ENCODE measurements at regions not wholly inside any gene's neighbourhood (a gene's known extent, or its start where the extent isn't known, plus 50 kb on each side); places are given as distances from the start of the nearest gene placed in this dataset.

DNA sequence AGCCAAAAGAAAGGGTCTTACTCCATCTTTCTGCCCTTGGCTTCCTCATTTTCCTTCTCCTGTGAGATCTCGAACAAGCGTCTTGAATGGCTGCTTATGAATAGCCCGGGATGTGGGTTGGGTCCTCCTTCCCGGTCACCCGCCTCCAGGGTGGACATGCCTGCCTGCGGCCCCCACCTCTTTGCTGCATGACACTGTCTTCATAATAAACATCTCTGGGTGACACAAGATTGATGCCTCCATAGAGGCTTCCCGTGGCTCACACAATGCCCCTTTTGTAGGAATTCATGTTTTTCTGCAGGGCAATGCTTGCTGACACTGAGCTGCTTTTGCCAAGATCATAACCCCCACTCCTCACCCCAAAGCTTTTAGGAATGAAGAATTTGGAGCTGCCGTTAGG is 125.9 kb downstream of the ZNF664 start:
- Mint-ChIP-seq H3K9me3 (no peaks in the 10 kb centered on the region), H3K4me1 (no peaks in the 10 kb centered on the region), H3K36me3 (no peaks in the 10 kb centered on the region), H3K27ac (no peak overlapping the region), H3K27me3 (peaks cover 9 to 17% of the 10 kb centered on the region in 2 donors), H3K4me3 (no peak overlapping the region)
- DNase-seq = no peak
- no peak overlapping the region for H3K27ac ChIP-seq (ENCODE audit: low read length)
- H3K36me3 ChIP-seq (ENCODE audit: control insufficient read depth in 2 of 2, extremely low read depth in 1 of 2, insufficient read depth in 1 of 2, low read length in 1 of 2) = no peaks in the 10 kb centered on the region
- ATAC-seq (replicated peaks in 1 of 4) = no peak
- ChIA-PET POLR2A (no interaction called here), CTCF (no interaction called here)
- 76% methylated on average over 5 of the region's 8 CpGs for WGBS (ENCODE audit: insufficient coverage)
- H3K4me1 ChIP-seq (ENCODE audit: control insufficient read depth in 1 of 2, extremely low read depth in 1 of 2, insufficient read depth in 2 of 2, low read length in 2 of 2) = no peaks in the 10 kb centered on the region
- no peak overlapping the region for H3K4me3 ChIP-seq (ENCODE audit: control insufficient read depth in 1 of 2, extremely low read depth in 1 of 2, low read length in 1 of 2)
- H3K27me3 ChIP-seq (replicated peaks in 1 of 2; ENCODE audit: control insufficient read depth in 2 of 2, extremely low read depth in 1 of 2, insufficient read depth in 2 of 2, low read length in 1 of 2) = peaks cover 0 to 19% of the 10 kb centered on the region in 2 experiments
- H3K9me3 ChIP-seq = no peaks in the 10 kb centered on the region

DNA sequence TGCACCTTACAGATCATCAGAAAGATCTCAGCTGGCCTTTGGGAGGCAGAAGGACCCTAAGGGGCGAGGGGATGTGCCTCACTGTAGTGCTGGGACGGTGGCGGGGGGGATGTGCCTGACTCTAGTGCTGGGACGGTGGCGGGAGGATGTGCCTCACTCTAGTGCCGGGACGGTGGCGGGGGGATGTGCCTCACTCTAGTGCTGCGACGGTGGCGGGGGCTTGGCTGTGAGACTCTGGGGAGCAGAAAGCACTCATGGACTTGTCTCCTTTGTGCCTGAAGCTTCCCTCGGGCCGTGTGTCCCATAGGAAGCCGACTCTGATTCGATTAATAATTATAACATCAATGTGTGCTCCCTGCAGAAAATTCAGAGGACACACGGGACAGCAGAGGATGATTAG is 126.6 kb downstream of the ZNF664 start:
- Mint-ChIP-seq H3K27ac (no peak overlapping the region), H3K27me3 (peaks cover 9 to 17% of the 10 kb centered on the region in 2 donors), H3K4me1 (no peaks in the 10 kb centered on the region), H3K9me3 (no peaks in the 10 kb centered on the region), H3K4me3 (no peak overlapping the region), H3K36me3 (no peaks in the 10 kb centered on the region)
- Histone ChIP-seq H3K36me3 (ENCODE audit: control insufficient read depth in 2 of 2, extremely low read depth in 1 of 2, insufficient read depth in 1 of 2, low read length in 1 of 2) (no peaks in the 10 kb centered on the region), H3K27me3 (replicated peaks in 1 of 2; ENCODE audit: control insufficient read depth in 2 of 2, extremely low read depth in 1 of 2, insufficient read depth in 2 of 2, low read length in 1 of 2) (peaks cover 0 to 19% of the 10 kb centered on the region in 2 experiments), H3K27ac (ENCODE audit: low read length) (no peak overlapping the region), H3K4me3 (ENCODE audit: control insufficient read depth in 1 of 2, extremely low read depth in 1 of 2, low read length in 1 of 2) (no peak overlapping the region), H3K4me1 (ENCODE audit: control insufficient read depth in 1 of 2, extremely low read depth in 1 of 2, insufficient read depth in 2 of 2, low read length in 2 of 2) (no peaks in the 10 kb centered on the region), H3K9me3 (no peaks in the 10 kb centered on the region)
- DNase-seq (no peak), ATAC-seq (replicated peaks in 1 of 4) (no peak)
- CTCF ChIA-PET = no interaction called here
- WGBS (ENCODE audit: insufficient coverage) = 93% methylated on average over 13 of the region's 16 CpGs
- POLR2A ChIA-PET = no interaction called here

DNA sequence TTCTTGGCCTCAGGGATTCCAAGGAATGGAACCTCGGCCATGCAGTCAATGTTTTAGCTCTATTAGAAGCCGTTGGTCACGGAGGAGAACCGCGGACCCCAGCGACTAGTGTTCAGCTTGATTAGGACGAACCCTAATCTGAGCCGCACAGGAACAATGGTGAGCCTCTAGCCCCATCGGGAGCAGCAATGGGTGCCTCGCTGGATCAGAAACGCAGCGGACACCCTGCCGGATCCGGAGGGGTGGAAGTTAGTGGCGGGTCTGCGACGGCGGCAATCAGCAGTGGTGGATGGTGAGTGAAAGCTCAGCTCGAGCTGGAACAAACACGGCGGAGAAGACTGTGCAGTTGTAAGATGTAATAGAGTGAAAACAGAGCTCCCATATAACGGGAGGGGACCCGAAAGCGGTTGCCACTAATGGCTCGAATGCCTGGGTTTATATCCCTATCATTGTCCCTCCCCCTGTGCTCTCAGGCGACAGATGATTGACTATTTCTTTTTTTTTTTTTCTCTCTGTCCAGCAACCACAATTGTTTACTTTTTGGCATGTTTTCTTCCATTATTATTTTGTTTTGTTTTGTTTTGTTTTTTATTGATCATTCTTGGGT is 127.7 kb downstream of the ZNF664 start:
- 86% methylated on average over 14 of the region's 26 CpGs for WGBS (ENCODE audit: insufficient coverage)
- ATAC-seq (replicated peaks in 1 of 4) = no peak
- ChIA-PET POLR2A (no interaction called here), CTCF (no interaction called here)
- Mint-ChIP-seq H3K9me3 (no peaks in the 10 kb centered on the region), H3K36me3 (no peaks in the 10 kb centered on the region), H3K4me3 (no peak overlapping the region), H3K27me3 (peaks cover 8 to 15% of the 10 kb centered on the region in 2 donors), H3K27ac (no peak overlapping the region), H3K4me1 (no peaks in the 10 kb centered on the region)
- DNase-seq = no peak
- Histone ChIP-seq H3K36me3 (ENCODE audit: control insufficient read depth in 2 of 2, extremely low read depth in 1 of 2, insufficient read depth in 1 of 2, low read length in 1 of 2) (no peaks in the 10 kb centered on the region), H3K4me1 (ENCODE audit: control insufficient read depth in 1 of 2, extremely low read depth in 1 of 2, insufficient read depth in 2 of 2, low read length in 2 of 2) (no peaks in the 10 kb centered on the region), H3K9me3 (no peaks in the 10 kb centered on the region), H3K27me3 (replicated peaks in 1 of 2; ENCODE audit: control insufficient read depth in 2 of 2, extremely low read depth in 1 of 2, insufficient read depth in 2 of 2, low read length in 1 of 2) (peaks cover 0 to 19% of the 10 kb centered on the region in 2 experiments), H3K4me3 (ENCODE audit: control insufficient read depth in 1 of 2, extremely low read depth in 1 of 2, low read length in 1 of 2) (no peak overlapping the region), H3K27ac (ENCODE audit: low read length) (no peak overlapping the region)

DNA sequence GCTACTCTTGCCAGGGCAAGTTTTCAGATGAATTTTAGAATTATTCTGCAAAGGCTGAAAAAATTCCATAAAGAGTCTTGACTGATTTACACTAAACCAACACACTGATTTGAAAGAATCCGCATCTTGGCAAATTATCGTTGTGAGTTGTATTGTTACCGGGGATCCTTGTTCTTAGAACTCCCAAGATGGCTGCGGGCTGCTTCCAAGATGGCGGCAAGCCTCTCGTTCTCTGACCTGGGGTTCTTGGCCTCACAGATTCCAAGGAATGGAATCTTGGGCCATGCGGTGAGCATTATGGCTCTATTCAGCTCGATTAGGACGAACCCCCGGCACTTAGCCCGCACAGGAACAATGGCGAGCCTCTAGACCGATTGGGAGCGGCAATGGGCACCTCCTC is 132.5 kb downstream of the ZNF664 start:
- Mint-ChIP-seq H3K27ac (no peak overlapping the region), H3K4me3 (no peak overlapping the region), H3K4me1 (no peaks in the 10 kb centered on the region), H3K9me3 (peaks cover 0 to 3% (median 0%) of the 10 kb centered on the region in 3 donors), H3K36me3 (no peaks in the 10 kb centered on the region), H3K27me3 (no peaks in the 10 kb centered on the region)
- no peaks in the 10 kb centered on the region for H3K27me3 ChIP-seq (replicated peaks in 1 of 2; ENCODE audit: control insufficient read depth in 2 of 2, extremely low read depth in 1 of 2, insufficient read depth in 2 of 2, low read length in 1 of 2)
- ChIA-PET POLR2A (no interaction called here), CTCF (no interaction called here)
- no peak overlapping the region for H3K27ac ChIP-seq (ENCODE audit: low read length)
- no peaks in the 10 kb centered on the region for H3K36me3 ChIP-seq (ENCODE audit: control insufficient read depth in 2 of 2, extremely low read depth in 1 of 2, insufficient read depth in 1 of 2, low read length in 1 of 2)
- DNase-seq (no peak), ATAC-seq (replicated peaks in 1 of 4) (no peak)
- no peaks in the 10 kb centered on the region for H3K9me3 ChIP-seq
- 86% methylated on average over 13 of the region's 14 CpGs for WGBS (ENCODE audit: insufficient coverage)
- H3K4me1 ChIP-seq (ENCODE audit: control insufficient read depth in 1 of 2, extremely low read depth in 1 of 2, insufficient read depth in 2 of 2, low read length in 2 of 2) = no peaks in the 10 kb centered on the region
- H3K4me3 ChIP-seq (ENCODE audit: control insufficient read depth in 1 of 2, extremely low read depth in 1 of 2, low read length in 1 of 2) = no peak overlapping the region

DNA sequence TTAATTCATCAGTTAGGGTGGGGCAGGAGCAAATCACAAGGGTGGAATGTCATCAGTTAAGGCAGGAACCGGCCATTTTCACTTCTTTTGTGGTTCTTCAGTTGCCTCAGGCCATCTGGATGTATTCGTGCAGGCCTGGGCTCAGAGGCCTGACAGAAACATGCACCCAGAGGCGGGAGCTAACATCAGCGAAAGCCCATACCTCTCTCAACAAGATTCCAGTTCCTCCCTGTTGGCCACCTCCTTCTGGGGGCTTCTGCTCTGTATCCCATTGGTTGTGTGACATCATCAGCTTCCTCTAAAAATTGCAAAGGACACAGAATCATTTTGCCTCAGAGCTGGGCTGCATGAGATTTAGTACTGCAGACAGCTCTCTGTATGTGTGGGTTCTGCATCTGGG is 134.3 kb downstream of the ZNF664 start:
- no peak for DNase-seq
- Mint-ChIP-seq H3K36me3 (no peaks in the 10 kb centered on the region), H3K9me3 (peaks cover 0 to 3% (median 0%) of the 10 kb centered on the region in 3 donors), H3K4me3 (no peak overlapping the region), H3K4me1 (no peaks in the 10 kb centered on the region), H3K27ac (no peak overlapping the region), H3K27me3 (no peaks in the 10 kb centered on the region)
- Histone ChIP-seq H3K4me1 (ENCODE audit: control insufficient read depth in 1 of 2, extremely low read depth in 1 of 2, insufficient read depth in 2 of 2, low read length in 2 of 2) (no peaks in the 10 kb centered on the region), H3K27me3 (replicated peaks in 1 of 2; ENCODE audit: control insufficient read depth in 2 of 2, extremely low read depth in 1 of 2, insufficient read depth in 2 of 2, low read length in 1 of 2) (no peaks in the 10 kb centered on the region), H3K9me3 (no peaks in the 10 kb centered on the region), H3K27ac (ENCODE audit: low read length) (no peak overlapping the region), H3K4me3 (ENCODE audit: control insufficient read depth in 1 of 2, extremely low read depth in 1 of 2, low read length in 1 of 2) (no peak overlapping the region), H3K36me3 (ENCODE audit: control insufficient read depth in 2 of 2, extremely low read depth in 1 of 2, insufficient read depth in 1 of 2, low read length in 1 of 2) (no peaks in the 10 kb centered on the region)
- 75% methylated on average over 4 of the region's 4 CpGs for WGBS (ENCODE audit: insufficient coverage)
- POLR2A ChIA-PET = no interaction called here
- no peak for ATAC-seq (replicated peaks in 1 of 4)
- CTCF ChIA-PET = interaction anchor here in 1 of 2 donors (0.5 kb wide), 1 partner anchor 155 kb away, joined by 4 read pairs; no protein-coding TSS in a partner anchor

DNA sequence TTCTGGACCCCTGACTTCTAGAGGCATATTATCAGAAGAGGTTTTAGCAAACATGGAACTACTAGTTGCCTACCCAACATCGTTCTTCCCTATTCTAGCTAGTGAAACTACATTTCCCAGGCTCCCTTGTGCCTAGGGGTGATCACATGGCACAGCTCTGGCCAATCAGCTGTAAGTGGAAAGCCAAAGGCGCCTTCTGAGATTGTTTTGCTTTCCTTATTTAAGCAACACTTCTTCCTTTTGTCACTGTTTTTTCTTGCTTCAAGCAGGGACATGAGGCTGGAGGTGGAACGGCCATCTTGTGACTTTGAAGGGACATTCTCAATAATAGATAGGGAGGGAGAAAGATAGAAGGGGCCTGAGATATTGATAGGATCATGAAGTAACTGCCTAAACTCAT is 136.7 kb downstream of the ZNF664 start:
- Mint-ChIP-seq H3K4me3 (no peak overlapping the region), H3K36me3 (no peaks in the 10 kb centered on the region), H3K4me1 (no peaks in the 10 kb centered on the region), H3K27me3 (no peaks in the 10 kb centered on the region), H3K9me3 (peaks cover 0 to 3% (median 0%) of the 10 kb centered on the region in 3 donors), H3K27ac (no peak overlapping the region)
- no peaks in the 10 kb centered on the region for H3K36me3 ChIP-seq (ENCODE audit: control insufficient read depth in 2 of 2, extremely low read depth in 1 of 2, insufficient read depth in 1 of 2, low read length in 1 of 2)
- no peaks in the 10 kb centered on the region for H3K9me3 ChIP-seq
- WGBS (ENCODE audit: insufficient coverage) = 50% methylated on average over 1 of the region's 3 CpGs
- ChIA-PET CTCF (no interaction called here), POLR2A (no interaction called here)
- no peaks in the 10 kb centered on the region for H3K27me3 ChIP-seq (replicated peaks in 1 of 2; ENCODE audit: control insufficient read depth in 2 of 2, extremely low read depth in 1 of 2, insufficient read depth in 2 of 2, low read length in 1 of 2)
- DNase-seq (peak in 3 of 35 experiments; percentile 7 to 20 (median 9)), ATAC-seq (replicated peaks in 1 of 4) (no peak)
- H3K4me1 ChIP-seq (ENCODE audit: control insufficient read depth in 1 of 2, extremely low read depth in 1 of 2, insufficient read depth in 2 of 2, low read length in 2 of 2) = no peaks in the 10 kb centered on the region
- H3K27ac ChIP-seq (ENCODE audit: low read length) = no peak overlapping the region
- no peak overlapping the region for H3K4me3 ChIP-seq (ENCODE audit: control insufficient read depth in 1 of 2, extremely low read depth in 1 of 2, low read length in 1 of 2)

DNA sequence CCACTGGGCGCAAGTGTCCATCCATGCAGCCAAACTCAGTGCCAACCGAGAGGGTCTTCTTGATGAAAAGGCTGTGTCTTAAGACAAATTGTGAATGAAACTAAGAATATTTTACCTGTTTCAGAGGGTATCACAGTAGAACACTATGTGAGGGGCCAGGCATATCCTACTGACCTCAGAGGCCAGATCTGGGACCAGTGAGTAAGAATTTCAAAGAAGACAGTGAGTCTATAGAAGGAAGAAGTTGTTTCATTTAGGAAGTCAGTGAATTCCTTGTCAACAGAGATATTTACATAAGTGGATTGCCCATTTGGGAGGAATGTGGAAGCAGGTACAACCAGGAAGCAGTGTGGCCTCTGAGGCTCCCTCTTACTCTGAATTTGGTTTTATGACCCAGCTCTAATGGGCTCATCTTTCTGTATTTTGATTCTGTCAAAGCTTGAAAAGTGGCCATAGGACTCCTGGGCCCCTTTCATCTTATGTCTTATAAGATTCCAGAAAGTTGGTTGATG is 137.4 kb downstream of the ZNF664 start:
- H3K4me1 ChIP-seq (ENCODE audit: control insufficient read depth in 1 of 2, extremely low read depth in 1 of 2, insufficient read depth in 2 of 2, low read length in 2 of 2) = no peaks in the 10 kb centered on the region
- H3K27ac Mint-ChIP-seq = no peak overlapping the region
- H3K27me3 Mint-ChIP-seq = peaks cover 0 to 2% of the 10 kb centered on the region in 2 donors
- H3K4me3 Mint-ChIP-seq = no peak overlapping the region
- 100% methylated on average over 2 of the region's 2 CpGs for WGBS (ENCODE audit: insufficient coverage)
- H3K9me3 ChIP-seq = no peaks in the 10 kb centered on the region
- no peaks in the 10 kb centered on the region for H3K36me3 ChIP-seq (ENCODE audit: control insufficient read depth in 2 of 2, extremely low read depth in 1 of 2, insufficient read depth in 1 of 2, low read length in 1 of 2)
- no peaks in the 10 kb centered on the region for H3K36me3 Mint-ChIP-seq
- H3K27ac ChIP-seq (ENCODE audit: low read length) = no peak overlapping the region
- H3K4me1 Mint-ChIP-seq = no peaks in the 10 kb centered on the region
- no peak overlapping the region for H3K4me3 ChIP-seq (ENCODE audit: control insufficient read depth in 1 of 2, extremely low read depth in 1 of 2, low read length in 1 of 2)
- CTCF ChIA-PET = no interaction called here
- peaks cover 0 to 3% (median 0%) of the 10 kb centered on the region in 3 donors for H3K9me3 Mint-ChIP-seq
- ATAC-seq (replicated peaks in 1 of 4) = no peak
- peaks cover 0 to under 1% of the 10 kb centered on the region in 2 experiments for H3K27me3 ChIP-seq (replicated peaks in 1 of 2; ENCODE audit: control insufficient read depth in 2 of 2, extremely low read depth in 1 of 2, insufficient read depth in 2 of 2, low read length in 1 of 2)
- POLR2A ChIA-PET = no interaction called here
- no peak for DNase-seq

Data from T-cell (primary cell).